NCI-H774 (cell line): ENCODE measurements at regions not wholly inside any gene's neighbourhood (a gene's known extent, or its start where the extent isn't known, plus 50 kb on each side); places are given as distances from the start of the nearest gene placed in this dataset.
"Not testable (repeated sequence)": the region's sequence is repeated elsewhere in the genome, so short reads cannot be mapped to it uniquely, and the experiment has no call there.

Experiments
- DNase-seq: peaks from one replicate; lab custom pipeline; 2025; lab: John Stamatoyannopoulos, UW

DNA sequence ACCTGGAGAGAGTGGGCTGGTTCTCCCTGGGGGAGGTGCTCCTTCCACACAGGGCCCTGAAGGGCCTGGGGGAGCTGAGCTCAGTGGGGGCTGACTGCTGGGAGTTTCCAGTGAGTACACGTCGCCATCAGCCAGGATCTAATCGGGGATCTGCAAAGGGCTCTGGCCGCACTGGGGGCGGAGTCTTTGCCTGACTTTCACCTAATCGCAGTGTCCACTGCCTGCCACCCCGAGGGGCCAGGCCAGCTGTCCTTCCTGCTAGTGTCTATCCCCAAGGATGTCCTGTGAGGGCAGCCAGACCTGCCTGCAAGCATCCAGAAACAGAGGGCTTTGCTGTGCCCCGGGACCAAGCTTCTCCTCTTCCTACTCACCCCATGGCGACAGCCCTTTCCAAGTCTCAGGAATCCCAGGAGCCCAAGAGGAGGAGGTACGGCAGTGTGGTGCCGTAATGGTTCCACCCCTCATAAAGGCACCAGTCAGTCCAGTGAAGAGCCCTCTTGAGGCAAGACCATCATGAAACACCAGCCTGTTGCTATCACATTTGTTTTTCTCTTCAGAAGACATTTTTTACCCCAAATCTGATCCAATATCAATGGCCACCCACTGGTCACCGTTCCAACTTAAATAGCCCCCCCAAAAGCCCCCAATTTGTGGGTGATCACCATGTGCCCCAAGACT is 243.1 kb upstream of the ECI2 start:
- no peak for DNase-seq

DNA sequence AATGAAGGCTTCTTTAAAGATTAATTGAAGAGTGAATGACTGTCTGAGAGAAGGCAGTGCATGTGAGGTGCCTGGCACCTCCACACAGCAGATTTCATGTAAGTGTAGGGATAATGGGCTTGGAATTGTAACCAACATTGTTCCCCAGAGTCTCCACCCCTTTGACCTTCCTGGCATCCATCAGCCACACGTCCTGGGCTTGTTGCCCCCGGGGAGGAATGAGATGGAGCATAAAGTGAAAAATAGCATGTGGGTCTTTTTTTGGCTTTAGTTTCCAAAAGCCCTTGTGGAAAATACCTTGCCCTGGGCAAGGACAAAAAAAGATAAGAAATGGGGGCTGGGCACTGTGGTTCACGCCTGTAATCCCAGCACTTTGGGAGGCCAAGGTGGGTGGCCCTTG is 242.2 kb upstream of the ECI2 start:
- no peak for DNase-seq

DNA sequence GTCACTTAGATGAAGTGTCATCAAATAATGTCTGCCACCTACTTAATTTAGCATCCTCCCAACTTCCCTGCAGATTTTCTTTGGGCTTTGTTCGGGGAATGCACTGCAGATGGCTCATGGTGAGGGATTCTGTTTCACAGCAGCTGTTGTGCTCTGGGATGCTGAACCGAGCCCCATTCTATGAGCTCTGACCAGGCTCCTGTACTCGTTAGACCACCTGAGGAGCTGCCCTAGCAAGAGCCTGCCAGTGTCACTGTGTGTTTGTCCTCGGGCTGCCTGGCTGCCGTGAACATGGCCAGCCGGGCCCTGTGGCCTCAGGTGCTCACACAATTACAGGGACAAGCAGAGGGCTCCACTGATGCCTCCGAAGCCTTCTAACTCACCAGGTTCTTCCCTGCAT is 238.8 kb upstream of the ECI2 start:
- no peak for DNase-seq

- no peak for DNase-seq
Measured at GRCh38 chr6:4372866-4373265, 237.5 kb upstream of the ECI2 start.

DNA sequence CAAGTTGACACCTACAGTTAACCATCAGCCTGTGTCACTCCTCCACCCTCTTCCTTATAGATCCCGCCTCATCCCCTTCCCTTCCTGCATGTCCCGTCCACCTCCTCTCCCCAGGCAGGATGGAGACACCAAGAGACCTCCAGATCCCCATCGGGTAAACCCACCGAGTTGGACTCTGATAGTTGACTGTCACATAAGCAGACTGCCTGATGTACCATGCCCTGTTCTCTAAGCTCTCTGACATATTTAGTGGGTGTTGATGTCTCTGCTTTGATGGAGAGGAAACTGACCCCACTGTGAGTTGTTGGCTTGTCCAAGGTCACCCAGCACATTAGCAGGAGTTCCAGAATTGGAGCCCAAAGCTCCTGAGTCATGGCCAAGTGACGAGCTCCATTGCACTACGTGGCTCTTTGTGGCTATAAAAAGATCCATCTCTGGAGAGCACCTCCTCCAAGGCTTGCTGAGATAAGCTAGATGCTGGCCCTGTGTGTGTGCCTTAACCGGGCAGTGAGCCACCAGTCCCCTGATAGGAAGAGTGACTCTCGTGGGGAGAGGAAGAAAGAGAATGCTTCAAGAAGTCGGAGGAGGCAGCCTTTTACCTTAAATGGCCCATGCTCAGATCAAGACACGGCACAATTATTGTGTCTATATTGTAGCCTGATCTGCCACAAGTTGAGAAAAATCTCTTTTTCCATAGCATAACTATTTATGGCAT is 236.0 kb upstream of the ECI2 start:
- no peak for DNase-seq

- DNase-seq, result no peak
Measured at GRCh38 chr6:4370066-4370465, 234.7 kb upstream of the ECI2 start.

DNA sequence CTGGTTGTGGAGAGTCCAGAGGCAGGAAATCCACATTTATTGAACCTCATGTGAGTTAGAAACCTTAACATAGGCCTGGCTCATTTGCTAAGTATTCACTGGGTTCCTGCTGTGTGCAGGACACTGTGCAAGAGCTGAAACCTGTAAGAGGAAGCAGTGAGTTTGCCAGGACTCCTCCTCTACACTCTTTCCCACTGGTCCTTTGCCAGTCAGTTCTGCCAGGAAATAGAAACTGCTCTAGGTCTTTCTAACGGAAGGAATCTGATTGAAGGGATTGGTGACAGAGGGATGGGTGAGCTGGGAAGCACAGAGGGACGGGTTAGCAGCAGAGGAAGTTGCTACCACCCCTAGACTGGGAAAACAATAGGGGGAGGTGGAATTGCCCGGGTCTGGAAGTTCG is 234.2 kb upstream of the ECI2 start:
- DNase-seq, result no peak

DNA sequence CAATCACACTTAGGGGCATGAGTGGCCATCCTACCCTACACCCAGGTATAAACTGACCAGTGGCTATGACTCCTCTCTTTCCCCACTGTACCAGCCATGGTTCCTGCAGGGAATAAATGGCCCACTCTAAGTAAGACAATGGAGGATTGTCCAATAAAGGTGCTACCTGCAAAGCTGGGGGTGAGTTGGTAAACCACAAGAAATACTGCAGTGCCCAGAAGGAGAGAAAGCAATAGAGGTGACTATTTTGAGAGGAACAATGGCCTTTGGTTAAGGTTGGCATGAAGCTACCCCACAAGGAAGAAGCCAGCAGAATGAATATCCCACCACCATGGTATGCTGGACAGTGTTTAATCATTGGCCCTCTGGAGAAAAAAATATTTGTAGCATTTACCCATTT is 233.3 kb upstream of the ECI2 start:
- DNase-seq, result no peak

- DNase-seq, result no peak
Measured at GRCh38 chr6:4367643-4368042, 232.3 kb upstream of the ECI2 start.

DNA sequence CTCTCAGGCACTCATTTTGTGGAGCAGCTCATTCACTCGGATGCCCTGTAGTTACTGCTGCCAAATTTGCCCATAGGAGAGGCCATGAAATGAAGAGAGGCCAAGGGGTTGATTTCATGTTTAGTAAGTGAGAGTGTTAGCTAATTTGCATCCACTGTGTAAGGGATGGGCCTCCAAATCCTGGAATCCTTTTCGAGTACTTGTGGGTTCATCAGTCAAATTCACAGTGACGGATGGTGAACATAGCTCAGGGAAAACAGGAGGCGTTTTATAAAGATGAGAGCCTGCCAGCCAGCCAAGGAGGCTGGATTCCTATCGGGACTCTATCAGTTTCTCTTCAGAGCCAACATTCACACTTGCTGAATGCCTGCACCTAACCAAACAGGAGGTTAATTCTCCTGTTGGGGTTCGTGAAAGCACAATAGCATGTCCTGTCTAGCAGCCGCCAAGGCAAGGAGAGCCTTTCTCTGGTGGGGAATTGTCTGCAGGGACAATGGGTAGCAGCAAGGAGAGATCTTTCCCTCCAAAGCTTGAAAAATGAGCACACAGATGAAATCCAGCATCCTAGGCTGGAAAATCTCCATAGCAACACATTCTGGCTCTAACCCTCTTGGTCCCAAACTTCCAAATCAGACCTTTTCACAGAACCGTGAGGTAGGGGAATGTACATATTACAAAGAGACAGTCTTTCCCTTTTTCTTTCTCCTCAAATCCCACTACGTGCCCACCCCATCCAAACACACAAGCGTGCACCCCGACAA is 231.4 kb upstream of the ECI2 start:
- no peak for DNase-seq

- DNase-seq, result no peak
Measured at GRCh38 chr6:4365686-4366085, 230.3 kb upstream of the ECI2 start.

DNA sequence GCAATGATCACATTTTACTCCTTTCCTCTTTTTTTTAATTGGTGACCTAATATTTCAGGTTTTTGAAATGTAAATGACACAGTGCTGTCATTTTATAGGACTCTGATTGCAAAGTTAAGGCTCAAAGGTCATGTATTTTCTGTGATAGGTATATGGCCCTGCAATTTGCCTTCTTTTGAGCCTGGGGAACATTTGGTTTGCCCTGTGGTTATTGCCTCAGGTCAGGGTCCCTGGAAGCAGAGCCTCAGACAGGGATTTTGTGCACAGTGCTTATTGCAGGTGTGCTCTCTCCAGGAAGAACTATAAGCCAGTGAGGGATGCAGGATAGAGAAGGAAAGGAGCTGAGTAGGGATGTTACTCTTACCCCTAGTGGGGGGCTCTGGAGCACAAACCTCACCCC is 229.3 kb upstream of the ECI2 start:
- no peak for DNase-seq

DNA sequence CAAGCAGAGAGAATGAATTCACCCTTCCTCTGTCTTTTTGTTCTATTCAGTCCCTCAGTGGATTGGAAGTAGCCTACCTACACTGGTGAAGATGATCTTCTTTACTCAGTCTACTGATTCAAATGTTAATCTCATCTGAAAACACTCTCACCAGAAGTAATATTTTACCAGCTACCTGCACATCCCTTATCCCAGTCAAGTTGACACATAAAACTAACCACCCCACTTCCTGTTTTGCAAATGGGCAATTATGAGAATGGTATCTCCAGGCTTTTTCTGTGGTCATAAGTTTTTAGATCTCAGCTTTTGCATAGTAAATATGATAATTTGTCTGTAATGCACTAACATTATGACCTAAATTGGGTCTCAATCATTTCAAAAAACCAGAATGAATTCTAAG is 228.8 kb upstream of the ECI2 start:
- DNase-seq, result no peak

GRCh38 chr6:4363656-4364055 is 228.3 kb upstream of the ECI2 start:
- DNase-seq, result no peak

DNA sequence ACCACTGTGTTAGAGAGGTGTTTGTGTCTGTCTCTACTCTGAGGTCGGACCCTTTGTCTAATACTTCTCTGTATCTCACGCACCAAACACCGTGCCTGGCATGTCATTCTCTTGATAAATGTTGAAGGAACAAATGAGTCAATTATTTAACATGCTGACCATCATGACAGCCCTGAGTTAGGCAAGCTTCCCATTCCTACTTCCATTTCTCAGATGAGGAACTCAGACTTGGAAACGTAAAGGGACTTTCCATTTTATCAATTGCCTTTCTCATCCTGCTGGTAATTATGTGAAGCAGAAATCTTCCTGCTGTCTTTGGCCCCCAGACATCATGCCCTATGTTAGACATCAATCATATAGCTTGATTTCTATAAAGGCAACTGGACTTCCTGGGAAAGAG is 227.0 kb upstream of the ECI2 start:
- no peak for DNase-seq

GRCh38 chr6:4360920-4361319 is 225.5 kb upstream of the ECI2 start:
- no peak for DNase-seq

- no peak for DNase-seq
Measured at GRCh38 chr6:4359108-4359730, 223.8 kb upstream of the ECI2 start.

DNA sequence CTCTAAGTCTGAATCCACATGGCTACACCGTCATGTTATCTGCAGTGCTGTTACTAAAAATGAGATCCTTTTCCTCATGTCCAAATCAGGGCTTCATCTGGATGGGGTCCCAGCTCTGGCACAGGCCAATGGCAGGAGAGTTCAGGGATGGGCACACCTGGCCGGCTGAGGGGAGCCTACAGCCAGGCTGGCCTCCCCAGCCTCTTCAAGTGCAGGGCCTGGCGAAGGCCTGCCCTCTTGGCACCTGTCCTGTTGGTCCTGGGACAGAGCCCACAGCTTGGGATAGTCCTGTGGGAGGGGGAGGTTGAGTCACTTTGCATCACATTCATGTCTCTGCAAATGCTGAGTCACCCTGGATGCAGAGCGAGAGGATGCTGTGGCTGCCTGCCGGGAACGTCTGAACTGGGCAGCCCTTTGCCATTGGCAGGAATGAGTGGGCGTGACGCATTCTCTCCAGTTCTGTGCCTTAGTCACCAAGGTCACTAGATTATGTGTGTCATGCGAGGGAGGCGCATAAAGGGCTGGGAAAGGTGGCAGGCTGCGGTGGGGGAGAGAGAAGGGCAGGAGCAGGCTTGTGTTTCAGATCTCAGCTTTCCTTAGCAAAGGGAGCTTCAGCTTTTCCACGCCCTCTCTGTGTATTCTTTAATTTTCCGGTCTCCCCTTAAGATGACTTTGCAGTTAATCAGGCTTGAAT is 223.2 kb upstream of the ECI2 start:
- peak; percentile 3 for DNase-seq

GRCh38 chr6:4357660-4358152 is 222.3 kb upstream of the ECI2 start:
- not testable (repeated sequence) for DNase-seq

DNA sequence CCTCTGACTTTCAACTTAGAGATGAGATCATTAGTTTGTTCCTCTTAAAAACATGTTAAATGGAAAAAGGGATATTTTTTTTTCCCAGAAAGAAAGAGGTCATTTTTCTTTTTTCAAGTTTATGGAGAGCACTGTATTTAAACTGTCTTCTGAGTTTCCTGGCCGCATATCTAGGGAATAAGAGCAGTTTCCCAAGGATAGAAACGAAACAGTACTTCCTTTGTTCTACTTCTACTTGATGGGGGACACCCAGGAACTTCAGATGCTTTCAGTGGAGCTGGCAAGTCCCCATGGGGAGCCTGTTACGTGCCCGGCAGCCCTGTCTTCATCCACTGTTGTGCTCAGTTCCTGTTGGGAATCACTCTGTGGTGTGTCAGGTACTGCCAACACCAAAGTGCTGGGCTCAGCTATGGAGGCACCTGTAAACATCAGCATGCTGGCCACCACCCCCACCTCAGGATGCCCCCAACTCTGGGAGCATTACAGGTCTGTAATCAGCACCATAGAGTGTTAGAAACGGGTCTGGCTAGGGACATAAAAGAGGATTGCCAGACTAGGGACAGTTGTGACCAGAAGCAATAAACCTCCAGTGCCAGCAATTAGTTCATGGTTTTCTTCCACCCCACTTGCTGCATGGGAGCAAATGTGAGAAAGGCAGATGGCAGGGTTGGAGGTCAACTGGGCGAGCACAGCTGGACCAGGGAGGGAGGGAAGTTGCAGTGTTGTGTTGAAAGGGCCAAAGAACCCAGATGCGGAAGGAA is 221.7 kb upstream of the ECI2 start:
- no peak for DNase-seq

GRCh38 chr6:4355241-4355640 is 219.9 kb upstream of the ECI2 start:
- no peak for DNase-seq
